GM23248 (cell line): ENCODE measurements at regions not wholly inside any gene's neighbourhood (a gene's known extent, or its start where the extent isn't known, plus 50 kb on each side); places are given as distances from the start of the nearest gene placed in this dataset.

ENCODE experiments used
- EZH2 ChIP-seq: fragments of 200-600 bp; sonication (generic); IDR thresholded peaks from 2 replicates; pipeline ENCODE4 v1.6.1; 2018; ENCODE audit warnings: antibody characterized with exemption, mild to moderate bottlenecking; ENCODE audit not compliant: insufficient read depth, poor library complexity, severe bottlenecking
- EZH2phosphoT487 ChIP-seq: fragments of 200-600 bp; sonication (generic); IDR thresholded peaks from 2 replicates; pipeline ENCODE4 v1.6.1; 2018; ENCODE audit warnings: antibody characterized with exemption, moderate library complexity, mild to moderate bottlenecking, low read depth; ENCODE audit not compliant: insufficient read depth

- no peak for TF ChIP-seq EZH2phosphoT487
- TF ChIP-seq EZH2 = no peak
These were observed 671.0 kb upstream of the FZD8 start for GRCh38 chr10:36313142-36313541.
